Osteoblast (primary cell): ENCODE measurements at regions not wholly inside any gene's neighbourhood (a gene's known extent, or its start where the extent isn't known, plus 50 kb on each side); places are given as distances from the start of the nearest gene placed in this dataset.

Experiments used
- DNase-seq: peaks from one replicate; pipeline ENCODE4 v3.0.0; 2011; ENCODE audit warnings: low spot score, mixed read lengths; ENCODE audit not compliant: insufficient read length; ENCODE audit errors: missing footprints
- H2AFZ ChIP-seq: 2 replicates; pipeline ENCODE4 v1.6.0; 2011; ENCODE audit warnings: mild to moderate bottlenecking, low read length
- H3K27ac ChIP-seq: 2 replicates; pipeline ENCODE4 v1.5.1; 2011; ENCODE audit warnings: mild to moderate bottlenecking, low read depth, low read length, moderate library complexity
- H3K27me3 ChIP-seq: 2 replicates; pipeline ENCODE4 v1.6.0; 2012; ENCODE audit warnings: mild to moderate bottlenecking, control low read depth, inconsistent platforms, low read length, moderate library complexity; ENCODE audit not compliant: insufficient read depth
- H3K36me3 ChIP-seq: 2 replicates; pipeline ENCODE4 v1.5.1; 2011; ENCODE audit warnings: mild to moderate bottlenecking, low read length, control low read depth, moderate library complexity; ENCODE audit not compliant: insufficient read depth
- H3K4me1 ChIP-seq: 2 replicates; pipeline ENCODE4 v1.5.1; 2011; ENCODE audit warnings: mild to moderate bottlenecking, low read length, control low read depth, moderate library complexity; ENCODE audit not compliant: insufficient read depth
- H3K4me2 ChIP-seq: 2 replicates; pipeline ENCODE4 v1.6.0; 2011; ENCODE audit warnings: mild to moderate bottlenecking, low read length; ENCODE audit not compliant: insufficient read depth
- H3K4me3 ChIP-seq: fragments of 200-600 bp; sonication (generic); 3 replicates; pipeline ENCODE4 v1.5.1; 2012; ENCODE audit warnings: mild to moderate bottlenecking, low read length, inconsistent platforms; ENCODE audit not compliant: insufficient read depth
- H3K79me2 ChIP-seq: 2 replicates; pipeline ENCODE4 v1.6.0; 2012; ENCODE audit warnings: mild to moderate bottlenecking, low read length, control low read depth, inconsistent platforms; ENCODE audit not compliant: insufficient read depth
- H3K9me3 ChIP-seq: 2 replicates; pipeline ENCODE4 v1.5.1; 2011; ENCODE audit warnings: low read depth, low read length, control low read depth
- H4K20me1 ChIP-seq: 2 replicates; pipeline ENCODE4 v1.6.0; 2012; ENCODE audit warnings: mild to moderate bottlenecking, low read length, control low read depth; ENCODE audit not compliant: insufficient read depth
- TF ChIP-seq, protein P1 (sequence below): IDR thresholded peaks from 2 replicates; pipeline ENCODE4 v1.5.1; 2011; ENCODE audit warnings: mild to moderate bottlenecking, low read depth, low read length, moderate library complexity; ENCODE audit errors: extremely low read depth

DNA sequence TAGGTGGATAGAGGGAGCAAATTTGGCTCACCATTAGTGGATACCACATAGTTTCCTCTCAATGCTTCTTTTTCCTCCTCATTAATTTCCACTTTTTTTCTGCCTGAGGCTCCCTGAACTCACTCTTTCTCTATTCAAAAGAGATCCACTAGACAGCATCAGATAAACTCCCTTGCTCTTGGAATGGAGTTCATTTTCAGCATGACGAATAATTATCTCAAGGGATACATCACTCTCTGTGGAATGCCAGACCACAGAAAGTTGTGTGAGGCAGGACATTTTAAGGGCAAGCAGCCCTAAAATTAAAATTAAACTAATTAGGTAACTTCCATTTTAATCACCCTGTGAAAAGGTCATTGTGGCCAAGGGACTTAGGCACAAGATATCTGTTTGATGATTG is 1920.1 kb upstream of the CELF4 start:
- no peaks in the 10 kb centered on the region for H3K79me2 ChIP-seq
- H3K36me3 ChIP-seq, result no peaks in the 10 kb centered on the region
- no peaks in the 10 kb centered on the region for H3K27me3 ChIP-seq
- no peak overlapping the region for H3K4me2 ChIP-seq
- DNase-seq, result no peak
- no peaks in the 10 kb centered on the region for H3K4me1 ChIP-seq
- TF ChIP-seq, protein P1, sequence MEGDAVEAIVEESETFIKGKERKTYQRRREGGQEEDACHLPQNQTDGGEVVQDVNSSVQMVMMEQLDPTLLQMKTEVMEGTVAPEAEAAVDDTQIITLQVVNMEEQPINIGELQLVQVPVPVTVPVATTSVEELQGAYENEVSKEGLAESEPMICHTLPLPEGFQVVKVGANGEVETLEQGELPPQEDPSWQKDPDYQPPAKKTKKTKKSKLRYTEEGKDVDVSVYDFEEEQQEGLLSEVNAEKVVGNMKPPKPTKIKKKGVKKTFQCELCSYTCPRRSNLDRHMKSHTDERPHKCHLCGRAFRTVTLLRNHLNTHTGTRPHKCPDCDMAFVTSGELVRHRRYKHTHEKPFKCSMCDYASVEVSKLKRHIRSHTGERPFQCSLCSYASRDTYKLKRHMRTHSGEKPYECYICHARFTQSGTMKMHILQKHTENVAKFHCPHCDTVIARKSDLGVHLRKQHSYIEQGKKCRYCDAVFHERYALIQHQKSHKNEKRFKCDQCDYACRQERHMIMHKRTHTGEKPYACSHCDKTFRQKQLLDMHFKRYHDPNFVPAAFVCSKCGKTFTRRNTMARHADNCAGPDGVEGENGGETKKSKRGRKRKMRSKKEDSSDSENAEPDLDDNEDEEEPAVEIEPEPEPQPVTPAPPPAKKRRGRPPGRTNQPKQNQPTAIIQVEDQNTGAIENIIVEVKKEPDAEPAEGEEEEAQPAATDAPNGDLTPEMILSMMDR, result no peak
- H3K9me3 ChIP-seq, result no peaks in the 10 kb centered on the region
- no peak overlapping the region for H2AFZ ChIP-seq
- no peaks in the 10 kb centered on the region for H4K20me1 ChIP-seq
- no peak overlapping the region for H3K4me3 ChIP-seq
- no peak overlapping the region for H3K27ac ChIP-seq

DNA sequence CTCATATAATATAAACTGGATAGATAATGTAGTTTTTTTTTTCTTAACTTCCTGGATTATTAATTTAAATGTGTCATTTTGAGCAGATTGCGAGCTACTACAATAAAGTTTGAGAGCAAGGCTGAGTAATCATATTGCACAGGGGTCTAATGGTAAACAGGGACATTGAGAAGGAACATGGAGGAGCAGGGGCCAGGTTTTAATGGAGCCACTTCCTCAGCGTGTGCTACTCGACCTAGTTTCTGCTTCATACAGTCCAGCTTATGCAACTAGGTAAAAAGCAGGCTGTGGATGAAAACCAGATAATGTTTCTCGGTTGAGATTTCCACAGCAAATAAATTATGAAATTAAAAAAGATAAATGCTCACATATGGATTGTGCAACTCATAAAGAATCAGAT is 1915.7 kb upstream of the CELF4 start:
- Histone ChIP-seq H3K4me1 (no peaks in the 10 kb centered on the region), H3K9me3 (no peaks in the 10 kb centered on the region), H3K79me2 (no peaks in the 10 kb centered on the region), H3K4me3 (no peak overlapping the region), H3K27me3 (no peaks in the 10 kb centered on the region), H4K20me1 (no peaks in the 10 kb centered on the region), H2AFZ (no peak overlapping the region), H3K27ac (no peak overlapping the region), H3K4me2 (no peak overlapping the region), H3K36me3 (no peaks in the 10 kb centered on the region)
- TF ChIP-seq, protein P1, result no peak
- DNase-seq, result no peak

DNA sequence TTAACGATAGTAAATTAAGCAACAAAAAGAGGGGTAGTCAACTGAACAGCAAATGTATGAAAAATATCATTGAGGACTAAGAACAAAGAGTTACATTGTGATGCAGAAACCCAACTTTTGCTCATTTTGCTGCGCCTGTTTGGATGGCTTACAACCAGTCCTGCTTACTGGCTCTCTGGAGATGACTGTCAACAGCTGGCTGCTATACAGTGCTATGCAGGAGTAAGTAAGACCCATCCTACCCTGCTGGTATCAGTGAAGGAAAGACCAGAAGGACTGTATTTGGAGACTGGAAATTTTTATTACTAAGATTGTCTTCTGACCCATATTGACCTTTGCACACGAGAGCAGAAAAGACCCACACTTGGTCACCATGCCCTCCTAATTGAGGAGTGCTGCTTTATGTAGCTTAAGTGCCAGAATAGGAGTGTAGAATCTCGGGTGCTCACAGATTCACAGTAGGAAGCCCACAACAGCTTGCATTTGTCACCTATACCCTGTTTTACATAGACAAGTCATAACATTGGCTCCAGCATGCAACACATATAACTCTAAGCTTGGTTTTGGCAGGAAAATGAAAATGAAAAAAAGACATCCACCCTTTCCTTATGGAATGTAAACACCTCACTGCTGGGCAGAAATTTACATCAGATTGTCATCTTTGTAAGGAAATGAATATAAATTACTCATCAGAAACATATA is 1915.0 kb upstream of the CELF4 start:
- H3K9me3 ChIP-seq, result no peaks in the 10 kb centered on the region
- H3K4me3 ChIP-seq, result no peak overlapping the region
- H3K27me3 ChIP-seq, result no peaks in the 10 kb centered on the region
- no peak overlapping the region for H3K4me2 ChIP-seq
- H3K4me1 ChIP-seq, result no peaks in the 10 kb centered on the region
- no peak for DNase-seq
- TF ChIP-seq, protein P1, result no peak
- no peaks in the 10 kb centered on the region for H3K36me3 ChIP-seq
- no peak overlapping the region for H2AFZ ChIP-seq
- H4K20me1 ChIP-seq, result no peaks in the 10 kb centered on the region
- no peaks in the 10 kb centered on the region for H3K79me2 ChIP-seq
- no peak overlapping the region for H3K27ac ChIP-seq

DNA sequence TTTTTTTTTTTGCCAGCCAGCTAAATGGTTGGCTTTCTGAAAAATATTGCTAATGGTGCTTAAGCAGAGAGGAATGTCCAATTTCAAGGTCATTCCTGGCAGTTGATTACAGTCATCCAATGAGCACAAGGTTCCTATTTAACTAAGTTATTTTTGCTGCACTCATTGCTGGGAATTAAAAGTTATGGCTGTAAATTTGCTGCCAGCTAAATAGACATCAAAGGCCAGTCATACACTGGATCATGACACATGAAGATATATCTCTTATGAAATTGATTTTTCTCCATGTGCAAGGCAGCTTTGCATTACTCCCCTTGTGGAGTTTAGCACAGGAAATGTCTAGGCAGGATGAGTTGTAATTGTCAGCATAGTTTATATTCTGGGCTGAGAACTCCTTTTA is 1898.4 kb upstream of the CELF4 start:
- Histone ChIP-seq H3K9me3 (no peaks in the 10 kb centered on the region), H3K27me3 (no peaks in the 10 kb centered on the region), H3K4me3 (no peak overlapping the region), H3K79me2 (no peaks in the 10 kb centered on the region), H2AFZ (no peak overlapping the region), H3K27ac (no peak overlapping the region), H4K20me1 (no peaks in the 10 kb centered on the region), H3K4me2 (no peak overlapping the region), H3K4me1 (no peaks in the 10 kb centered on the region), H3K36me3 (no peaks in the 10 kb centered on the region)
- TF ChIP-seq, protein P1, result no peak
- DNase-seq, result no peak
